ENCODE measurements at regions not wholly inside any gene's neighbourhood (a gene's known extent, or its start where the extent isn't known, plus 50 kb on each side); places are given as distances from the start of the nearest gene placed in this dataset.
"Not testable (repeated sequence)": the region's sequence is repeated elsewhere in the genome, so short reads cannot be mapped to it uniquely, and the experiment has no call there.

- no peaks in the 10 kb centered on the region for H3K36me3 ChIP-seq (ENCODE audit: control insufficient read depth in 1 of 2, insufficient read depth in 2 of 2, low read length in 2 of 2)
- H3K27ac ChIP-seq (ENCODE audit: low read depth, low read length) = no peak overlapping the region
- no peaks in the 10 kb centered on the region for H3K4me1 ChIP-seq (ENCODE audit: control insufficient read depth in 1 of 2, insufficient read depth in 2 of 2, low read length in 2 of 2)
- H3K9ac ChIP-seq (ENCODE audit: low read depth in 1 of 2, low read length in 2 of 2) = no peak overlapping the region
- no peak overlapping the region for H3K4me3 ChIP-seq (ENCODE audit: low read depth in 1 of 2, low read length in 2 of 2)
- no peaks in the 10 kb centered on the region for H3K27me3 ChIP-seq (ENCODE audit: control insufficient read depth in 1 of 2, insufficient read depth in 2 of 2, low read length in 2 of 2)
- no peaks in the 10 kb centered on the region for H3K9me3 ChIP-seq (ENCODE audit: control insufficient read depth in 1 of 2, low read length in 2 of 2)
Measured at GRCh38 chr10:44005788-44006099, 357.1 kb upstream of the ZNF32 start.

GRCh38 chr10:44004913-44005787 lies 356.5 kb upstream of the ZNF32 start:
- no peaks in the 10 kb centered on the region for H3K27me3 ChIP-seq (ENCODE audit: control insufficient read depth in 1 of 2, insufficient read depth in 2 of 2, low read length in 2 of 2)
- H3K36me3 ChIP-seq (ENCODE audit: control insufficient read depth in 1 of 2, insufficient read depth in 2 of 2, low read length in 2 of 2) = no peaks in the 10 kb centered on the region
- H3K4me3 ChIP-seq (ENCODE audit: low read depth in 1 of 2, low read length in 2 of 2) = no peak overlapping the region
- H3K9ac ChIP-seq (ENCODE audit: low read depth in 1 of 2, low read length in 2 of 2) = no peak overlapping the region
- H3K9me3 ChIP-seq (ENCODE audit: control insufficient read depth in 1 of 2, low read length in 2 of 2) = no peaks in the 10 kb centered on the region
- no peak overlapping the region for H3K27ac ChIP-seq (ENCODE audit: low read depth, low read length)
- H3K4me1 ChIP-seq (ENCODE audit: control insufficient read depth in 1 of 2, insufficient read depth in 2 of 2, low read length in 2 of 2) = no peaks in the 10 kb centered on the region

DNA sequence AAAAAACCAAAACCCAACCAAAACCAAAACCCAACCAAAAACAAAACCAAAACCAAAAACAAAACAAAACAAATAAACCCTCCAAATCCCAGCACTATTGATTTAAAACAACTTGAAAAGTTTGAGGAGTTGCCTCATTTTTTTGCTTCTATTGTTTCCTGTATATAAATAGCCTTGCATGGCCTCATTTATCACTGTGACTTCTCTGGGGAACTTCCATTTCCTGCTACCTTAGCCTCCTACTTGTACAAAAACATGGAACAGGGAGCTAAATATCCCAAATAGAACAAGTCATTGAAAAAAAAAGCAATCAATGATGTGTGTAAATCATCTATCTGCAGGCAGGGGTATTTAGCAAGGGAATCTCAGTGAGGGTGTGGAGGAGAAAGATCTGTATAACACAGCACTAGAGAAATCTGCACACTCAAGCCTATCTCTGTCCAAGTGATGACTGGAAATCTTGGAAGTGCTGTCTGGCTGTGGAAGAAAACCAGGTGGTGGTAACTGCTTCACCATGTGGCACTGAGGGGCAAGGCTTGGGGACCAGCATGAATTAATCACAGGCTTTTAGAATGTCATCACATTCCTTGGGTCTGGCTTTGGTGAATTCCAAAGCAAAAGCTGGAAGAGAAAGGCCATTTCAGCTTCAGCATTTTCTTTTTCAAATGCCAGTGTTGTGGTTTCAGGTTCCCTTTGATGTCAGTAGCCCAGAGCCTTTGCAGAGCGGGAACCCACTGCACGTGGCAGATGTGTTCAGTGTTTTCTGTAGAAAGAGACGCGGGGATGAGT lies 349.5 kb upstream of the ZNF32 start:
- Histone ChIP-seq H3K9me3 (ENCODE audit: control insufficient read depth in 1 of 2, low read length in 2 of 2) (no peaks in the 10 kb centered on the region), H3K36me3 (ENCODE audit: control insufficient read depth in 1 of 2, insufficient read depth in 2 of 2, low read length in 2 of 2) (no peaks in the 10 kb centered on the region), H3K27me3 (ENCODE audit: control insufficient read depth in 1 of 2, insufficient read depth in 2 of 2, low read length in 2 of 2) (no peaks in the 10 kb centered on the region), H3K4me3 (ENCODE audit: low read depth in 1 of 2, low read length in 2 of 2) (no peak overlapping the region), H3K4me1 (ENCODE audit: control insufficient read depth in 1 of 2, insufficient read depth in 2 of 2, low read length in 2 of 2) (no peaks in the 10 kb centered on the region), H3K9ac (ENCODE audit: low read depth in 1 of 2, low read length in 2 of 2) (no peak overlapping the region), H3K27ac (ENCODE audit: low read depth, low read length) (no peak overlapping the region)

DNA sequence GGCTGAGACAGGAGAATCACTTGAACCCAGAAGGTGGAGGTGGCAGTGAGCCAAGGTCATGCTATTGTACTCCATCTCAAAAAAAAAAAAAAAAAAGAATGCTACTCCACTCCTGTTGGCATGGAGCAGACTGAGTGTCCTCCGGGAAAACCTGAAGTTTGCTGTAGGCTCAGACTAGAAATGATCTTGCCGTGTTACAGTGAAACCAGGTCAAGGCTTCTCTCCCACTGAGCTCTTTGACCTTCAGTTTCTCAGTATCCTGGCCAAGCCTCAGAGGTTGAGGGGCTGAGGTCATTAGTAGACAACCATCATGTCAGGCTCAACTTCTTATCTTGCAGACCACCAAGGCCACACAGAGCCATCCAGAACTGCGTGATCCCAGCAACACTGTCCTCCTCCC lies 348.6 kb upstream of the ZNF32 start:
- no peaks in the 10 kb centered on the region for H3K27me3 ChIP-seq (ENCODE audit: control insufficient read depth in 1 of 2, insufficient read depth in 2 of 2, low read length in 2 of 2)
- no peaks in the 10 kb centered on the region for H3K36me3 ChIP-seq (ENCODE audit: control insufficient read depth in 1 of 2, insufficient read depth in 2 of 2, low read length in 2 of 2)
- no peak overlapping the region for H3K9ac ChIP-seq (ENCODE audit: low read depth in 1 of 2, low read length in 2 of 2)
- no peaks in the 10 kb centered on the region for H3K4me1 ChIP-seq (ENCODE audit: control insufficient read depth in 1 of 2, insufficient read depth in 2 of 2, low read length in 2 of 2)
- no peaks in the 10 kb centered on the region for H3K9me3 ChIP-seq (ENCODE audit: control insufficient read depth in 1 of 2, low read length in 2 of 2)
- no peak overlapping the region for H3K4me3 ChIP-seq (ENCODE audit: low read depth in 1 of 2, low read length in 2 of 2)
- H3K27ac ChIP-seq (ENCODE audit: low read depth, low read length) = no peak overlapping the region

- H3K27ac ChIP-seq (ENCODE audit: low read depth, low read length) = no peak overlapping the region
- no peaks in the 10 kb centered on the region for H3K4me1 ChIP-seq (ENCODE audit: control insufficient read depth in 1 of 2, insufficient read depth in 2 of 2, low read length in 2 of 2)
- H3K4me3 ChIP-seq (ENCODE audit: low read depth in 1 of 2, low read length in 2 of 2) = no peak overlapping the region
- H3K36me3 ChIP-seq (ENCODE audit: control insufficient read depth in 1 of 2, insufficient read depth in 2 of 2, low read length in 2 of 2) = no peaks in the 10 kb centered on the region
- no peak overlapping the region for H3K9ac ChIP-seq (ENCODE audit: low read depth in 1 of 2, low read length in 2 of 2)
- H3K27me3 ChIP-seq (ENCODE audit: control insufficient read depth in 1 of 2, insufficient read depth in 2 of 2, low read length in 2 of 2) = no peaks in the 10 kb centered on the region
- no peaks in the 10 kb centered on the region for H3K9me3 ChIP-seq (ENCODE audit: control insufficient read depth in 1 of 2, low read length in 2 of 2)
Measured at GRCh38 chr10:43994539-43994938, 345.9 kb upstream of the ZNF32 start.

- H3K4me3 ChIP-seq (ENCODE audit: low read depth in 1 of 2, low read length in 2 of 2); H3K27me3 ChIP-seq (ENCODE audit: control insufficient read depth in 1 of 2, insufficient read depth in 2 of 2, low read length in 2 of 2); H3K36me3 ChIP-seq (ENCODE audit: control insufficient read depth in 1 of 2, insufficient read depth in 2 of 2, low read length in 2 of 2); H3K4me1 ChIP-seq (ENCODE audit: control insufficient read depth in 1 of 2, insufficient read depth in 2 of 2, low read length in 2 of 2); H3K9ac ChIP-seq (ENCODE audit: low read depth in 1 of 2, low read length in 2 of 2); H3K9me3 ChIP-seq (ENCODE audit: control insufficient read depth in 1 of 2, low read length in 2 of 2); H3K27ac ChIP-seq (ENCODE audit: low read depth, low read length): not testable (repeated sequence)
Measured at GRCh38 chr10:43992816-43993215, 344.1 kb upstream of the ZNF32 start.

- Histone ChIP-seq H3K9me3 (ENCODE audit: control insufficient read depth in 1 of 2, low read length in 2 of 2) (no peaks in the 10 kb centered on the region), H3K4me1 (ENCODE audit: control insufficient read depth in 1 of 2, insufficient read depth in 2 of 2, low read length in 2 of 2) (no peaks in the 10 kb centered on the region), H3K27me3 (ENCODE audit: control insufficient read depth in 1 of 2, insufficient read depth in 2 of 2, low read length in 2 of 2) (no peaks in the 10 kb centered on the region), H3K27ac (ENCODE audit: low read depth, low read length) (no peak overlapping the region), H3K4me3 (ENCODE audit: low read depth in 1 of 2, low read length in 2 of 2) (no peak overlapping the region), H3K9ac (ENCODE audit: low read depth in 1 of 2, low read length in 2 of 2) (no peak overlapping the region), H3K36me3 (ENCODE audit: control insufficient read depth in 1 of 2, insufficient read depth in 2 of 2, low read length in 2 of 2) (no peaks in the 10 kb centered on the region)
Measured at GRCh38 chr10:43986374-43986773, 337.7 kb upstream of the ZNF32 start.

GRCh38 chr10:43985941-43986340 lies 337.3 kb upstream of the ZNF32 start:
- Histone ChIP-seq H3K9ac (ENCODE audit: low read depth in 1 of 2, low read length in 2 of 2) (no peak overlapping the region), H3K9me3 (ENCODE audit: control insufficient read depth in 1 of 2, low read length in 2 of 2) (no peaks in the 10 kb centered on the region), H3K4me3 (ENCODE audit: low read depth in 1 of 2, low read length in 2 of 2) (no peak overlapping the region), H3K36me3 (ENCODE audit: control insufficient read depth in 1 of 2, insufficient read depth in 2 of 2, low read length in 2 of 2) (no peaks in the 10 kb centered on the region), H3K27me3 (ENCODE audit: control insufficient read depth in 1 of 2, insufficient read depth in 2 of 2, low read length in 2 of 2) (no peaks in the 10 kb centered on the region), H3K4me1 (ENCODE audit: control insufficient read depth in 1 of 2, insufficient read depth in 2 of 2, low read length in 2 of 2) (no peaks in the 10 kb centered on the region), H3K27ac (ENCODE audit: low read depth, low read length) (no peak overlapping the region)

- Histone ChIP-seq H3K9me3 (ENCODE audit: control insufficient read depth in 1 of 2, low read length in 2 of 2) (no peaks in the 10 kb centered on the region), H3K4me1 (ENCODE audit: control insufficient read depth in 1 of 2, insufficient read depth in 2 of 2, low read length in 2 of 2) (no peaks in the 10 kb centered on the region), H3K27ac (ENCODE audit: low read depth, low read length) (no peak overlapping the region), H3K27me3 (ENCODE audit: control insufficient read depth in 1 of 2, insufficient read depth in 2 of 2, low read length in 2 of 2) (no peaks in the 10 kb centered on the region), H3K4me3 (ENCODE audit: low read depth in 1 of 2, low read length in 2 of 2) (no peak overlapping the region), H3K9ac (ENCODE audit: low read depth in 1 of 2, low read length in 2 of 2) (no peak overlapping the region), H3K36me3 (ENCODE audit: control insufficient read depth in 1 of 2, insufficient read depth in 2 of 2, low read length in 2 of 2) (no peaks in the 10 kb centered on the region)
Measured at GRCh38 chr10:43983856-43984271, 335.2 kb upstream of the ZNF32 start.

GRCh38 chr10:43983405-43983804 lies 334.7 kb upstream of the ZNF32 start:
- no peaks in the 10 kb centered on the region for H3K27me3 ChIP-seq (ENCODE audit: control insufficient read depth in 1 of 2, insufficient read depth in 2 of 2, low read length in 2 of 2)
- H3K4me3 ChIP-seq (ENCODE audit: low read depth in 1 of 2, low read length in 2 of 2) = no peak overlapping the region
- no peaks in the 10 kb centered on the region for H3K9me3 ChIP-seq (ENCODE audit: control insufficient read depth in 1 of 2, low read length in 2 of 2)
- no peak overlapping the region for H3K9ac ChIP-seq (ENCODE audit: low read depth in 1 of 2, low read length in 2 of 2)
- no peaks in the 10 kb centered on the region for H3K36me3 ChIP-seq (ENCODE audit: control insufficient read depth in 1 of 2, insufficient read depth in 2 of 2, low read length in 2 of 2)
- H3K4me1 ChIP-seq (ENCODE audit: control insufficient read depth in 1 of 2, insufficient read depth in 2 of 2, low read length in 2 of 2) = no peaks in the 10 kb centered on the region
- H3K27ac ChIP-seq (ENCODE audit: low read depth, low read length) = no peak overlapping the region
